ENCODE measurements at regions not wholly inside any gene's neighbourhood (a gene's known extent, or its start where the extent isn't known, plus 50 kb on each side); places are given as distances from the start of the nearest gene placed in this dataset.

GRCh38 chr14:98728836-98729235, 543.2 kb downstream of the BCL11B start (continued):
- TF ChIP-seq ZSCAN20 (CRISPR knock-in tag; IDR thresholded peaks at IDR 0.05; ENCODE audit: borderline replicate concordance) = no peak

GRCh38 chr14:98731286-98731685, 540.7 kb downstream of the BCL11B start:
- ChIA-PET POLR2A (no interaction called here), CTCF (ENCODE audit: low intra/inter-chr PET ratio, low total read pairs) (no interaction called here)
- peaks cover 40% of the 10 kb centered on the region for H3K9me3 ChIP-seq (ENCODE audit: low read length)
- no peak overlapping the region for H3K27ac ChIP-seq (ENCODE audit: extremely low read length, insufficient read depth, low read length)
- no peak overlapping the region for H3K4me3 ChIP-seq (replicated peaks in 1 of 3; ENCODE audit: insufficient read depth in 1 of 3, low read depth in 2 of 3, low read length in 3 of 3)
- no peaks in the 10 kb centered on the region for H3K36me3 ChIP-seq (replicated peaks in 1 of 2; ENCODE audit: control insufficient read depth in 1 of 2, insufficient read depth in 2 of 2, low read length in 2 of 2)
- H3K79me2 ChIP-seq (ENCODE audit: insufficient read depth, low read length) = no peaks in the 10 kb centered on the region
- no peak overlapping the region for H3K4me2 ChIP-seq (ENCODE audit: low read depth, low read length)
- H2AFZ ChIP-seq (ENCODE audit: low read length) = no peak overlapping the region
- FAIRE-seq (no peak), ATAC-seq (no peak), DNase-seq (ENCODE audit: low spot score) (no peak)
- no TSS peak for BruUV-seq (replicated peaks)
- H3K9ac ChIP-seq (ENCODE audit: insufficient read depth, low read depth, low read length) = no peak overlapping the region
- intact Hi-C loops (cut with micrococcal nuclease; ENCODE audit: unreplicated experiment) = no loop called here
- no peaks in the 10 kb centered on the region for H3K27me3 ChIP-seq (ENCODE audit: control insufficient read depth in 1 of 2, insufficient read depth in 2 of 2, low read length in 2 of 2)
- in situ Hi-C loops (cut with HindIII; ENCODE audit: extremely low pct_ligation_motif_present, low pct_unique_long_range_greater_than_20kb) = no loop called here
- no peaks in the 10 kb centered on the region for H3K4me1 ChIP-seq (ENCODE audit: insufficient read depth, low read length)
- TF ChIP-seq ZNF18 (CRISPR knock-in tag; IDR thresholded peaks at IDR 0.05; ENCODE audit: insufficient replicate concordance) (no peak), RXRB (CRISPR knock-in tag; IDR thresholded peaks at IDR 0.05; ENCODE audit: borderline replicate concordance) (no peak), STAG1 (CRISPR knock-in tag; IDR thresholded peaks at IDR 0.05) (no peak), ZKSCAN1 (IDR thresholded peaks at IDR 0.05; ENCODE audit: low read length) (no peak), DNMT1 (CRISPR knock-in tag; IDR thresholded peaks at IDR 0.05) (no peak), FUBP1 (CRISPR knock-in tag; IDR thresholded peaks at IDR 0.05; ENCODE audit: borderline replicate concordance) (no peak), ZNF34 (CRISPR knock-in tag; IDR thresholded peaks at IDR 0.05; ENCODE audit: borderline replicate concordance) (no peak), YY1 (IDR thresholded peaks at IDR 0.05; ENCODE audit: insufficient read depth, insufficient replicate concordance, low read depth, low read length) (no peak), DMTF1 (CRISPR knock-in tag; IDR thresholded peaks at IDR 0.05) (no peak), FOSL2 (CRISPR knock-in tag; IDR thresholded peaks at IDR 0.05) (no peak), SOX6 (IDR thresholded peaks at IDR 0.05) (no peak), SOX6 (CRISPR knock-in tag; IDR thresholded peaks at IDR 0.05) (no peak), AKAP8 (CRISPR knock-in tag; IDR thresholded peaks at IDR 0.05) (no peak), ZNF788 (CRISPR knock-in tag; IDR thresholded peaks at IDR 0.05; ENCODE audit: borderline replicate concordance) (no peak)
- TF ChIP-seq, protein P1, sequence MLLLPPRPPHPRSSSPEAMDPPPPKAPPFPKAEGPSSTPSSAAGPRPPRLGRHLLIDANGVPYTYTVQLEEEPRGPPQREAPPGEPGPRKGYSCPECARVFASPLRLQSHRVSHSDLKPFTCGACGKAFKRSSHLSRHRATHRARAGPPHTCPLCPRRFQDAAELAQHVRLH (CRISPR knock-in tag; IDR thresholded peaks at IDR 0.05; ENCODE audit: borderline replicate concordance, low read depth) = no peak
- TF ChIP-seq, protein P2, sequence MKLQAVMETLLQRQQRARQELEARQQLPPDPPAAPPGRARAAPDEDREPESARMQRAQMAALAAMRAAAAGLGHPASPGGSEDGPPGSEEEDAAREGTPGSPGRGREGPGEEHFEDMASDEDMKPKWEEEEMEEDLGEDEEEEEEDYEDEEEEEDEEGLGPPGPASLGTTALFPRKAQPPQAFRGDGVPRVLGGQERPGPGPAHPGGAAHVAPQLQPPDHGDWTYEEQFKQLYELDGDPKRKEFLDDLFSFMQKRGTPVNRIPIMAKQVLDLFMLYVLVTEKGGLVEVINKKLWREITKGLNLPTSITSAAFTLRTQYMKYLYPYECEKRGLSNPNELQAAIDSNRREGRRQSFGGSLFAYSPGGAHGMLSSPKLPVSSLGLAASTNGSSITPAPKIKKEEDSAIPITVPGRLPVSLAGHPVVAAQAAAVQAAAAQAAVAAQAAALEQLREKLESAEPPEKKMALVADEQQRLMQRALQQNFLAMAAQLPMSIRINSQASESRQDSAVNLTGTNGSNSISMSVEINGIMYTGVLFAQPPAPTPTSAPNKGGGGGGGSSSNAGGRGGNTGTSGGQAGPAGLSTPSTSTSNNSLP (IDR thresholded peaks at IDR 0.05; ENCODE audit: low read depth, low read length) = no peak
- 40% methylated on average over 6 of the region's 6 CpGs for WGBS (ENCODE audit: low lambda C conversion rate)
- H4K20me1 ChIP-seq (ENCODE audit: insufficient read depth, low read length) = no peaks in the 10 kb centered on the region

All from HepG2 (cell line).